HG02970 (cell line): ENCODE measurements at regions not wholly inside any gene's neighbourhood (a gene's known extent, or its start where the extent isn't known, plus 50 kb on each side); places are given as distances from the start of the nearest gene placed in this dataset.

Experiments used
- ATAC-seq: cut with Tn5 transposase; IDR thresholded peaks from one replicate; pipeline ENCODE4 v1.9.1; 2021; ENCODE audit warnings: mild to moderate bottlenecking, moderate library complexity, moderate number of reproducible peaks; ENCODE audit not compliant: unreplicated experiment, low FRiP score

DNA sequence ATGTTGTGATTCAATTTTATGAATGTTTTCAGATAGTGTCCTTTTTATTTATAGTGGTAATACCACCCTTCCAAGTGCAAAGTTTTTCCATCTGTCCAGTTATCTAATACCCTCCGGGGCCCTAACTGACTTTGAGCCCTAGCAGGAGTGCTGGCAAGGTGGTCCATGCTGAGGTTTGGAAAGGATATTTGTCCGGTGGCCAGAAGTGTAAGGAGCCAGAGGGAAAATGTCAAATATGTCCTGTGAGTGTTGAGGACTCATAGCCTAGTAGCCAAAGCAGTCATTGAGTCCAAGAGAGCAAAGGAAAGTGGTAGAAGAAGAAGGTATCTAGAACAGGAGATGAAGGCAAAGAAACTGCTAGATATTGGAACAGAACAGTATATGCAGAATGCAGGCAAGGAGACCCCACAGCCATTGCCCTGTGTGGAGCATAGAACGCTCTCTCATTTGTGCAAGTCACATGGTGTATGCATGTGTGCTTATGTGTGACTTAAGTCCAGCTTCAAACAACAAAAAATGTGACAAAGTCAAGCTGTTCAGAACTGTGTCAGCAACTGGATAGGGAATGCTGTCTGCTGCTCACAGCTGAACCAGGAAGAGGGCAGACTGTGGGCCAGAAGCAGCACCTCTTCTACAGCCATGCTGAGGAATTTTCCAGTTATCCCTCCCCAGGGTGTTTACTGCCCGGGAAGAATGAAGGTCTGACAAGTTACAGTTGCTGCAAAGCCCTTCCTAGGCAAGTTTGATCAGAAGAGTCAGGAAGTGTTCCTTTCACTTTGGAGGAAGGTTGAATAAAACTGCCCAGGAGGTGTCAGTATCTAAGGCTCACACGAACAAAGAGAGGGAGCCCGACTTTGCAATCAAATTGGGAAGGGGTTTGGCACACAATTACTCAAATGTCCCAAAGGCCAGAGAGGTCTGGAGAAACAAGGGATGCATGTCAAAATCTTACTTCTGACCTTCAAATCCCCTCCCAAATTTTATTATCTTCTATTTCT is 463.3 kb upstream of the DMAC1 start:
- ATAC-seq: no peak

DNA sequence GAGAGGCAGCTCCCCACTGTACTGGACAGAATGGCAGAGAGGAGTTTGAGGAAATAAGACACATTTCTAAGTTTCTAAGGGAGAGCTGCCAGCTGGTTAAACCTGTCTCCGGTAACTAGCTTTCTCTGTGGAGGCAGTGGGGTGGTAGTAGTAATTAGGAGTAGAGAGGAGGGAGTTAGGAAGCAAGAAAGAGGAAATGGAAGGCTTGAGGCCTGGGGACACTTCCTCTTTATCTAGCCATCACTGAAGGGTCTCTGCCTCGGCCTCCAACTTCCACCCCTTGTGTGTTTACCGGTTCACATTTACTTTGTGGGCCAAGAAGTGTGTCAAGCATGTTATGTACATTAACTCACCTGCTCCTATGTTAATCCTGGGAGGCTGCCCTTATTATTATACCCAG is 462.2 kb upstream of the DMAC1 start:
- no peak for ATAC-seq

DNA sequence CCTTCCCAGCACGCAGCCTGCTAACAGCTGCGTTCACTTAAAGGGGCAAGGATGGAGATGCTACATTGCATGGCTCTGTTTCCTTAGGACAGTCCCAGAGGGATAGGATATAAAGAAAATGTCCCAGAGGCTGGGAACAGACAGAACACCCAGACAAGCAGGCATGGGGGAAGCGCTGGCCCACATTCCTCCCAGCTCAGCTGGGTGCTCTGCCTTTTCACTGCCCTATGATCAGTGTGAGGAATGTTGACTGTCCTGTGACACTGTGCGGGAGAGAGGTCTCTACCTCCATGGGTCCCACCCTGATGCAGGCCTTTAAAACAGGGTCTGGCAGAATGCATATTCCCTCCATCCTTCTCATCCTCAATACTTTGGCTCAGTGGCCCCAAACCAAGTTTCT is 459.4 kb upstream of the DMAC1 start:
- ATAC-seq: no peak

DNA sequence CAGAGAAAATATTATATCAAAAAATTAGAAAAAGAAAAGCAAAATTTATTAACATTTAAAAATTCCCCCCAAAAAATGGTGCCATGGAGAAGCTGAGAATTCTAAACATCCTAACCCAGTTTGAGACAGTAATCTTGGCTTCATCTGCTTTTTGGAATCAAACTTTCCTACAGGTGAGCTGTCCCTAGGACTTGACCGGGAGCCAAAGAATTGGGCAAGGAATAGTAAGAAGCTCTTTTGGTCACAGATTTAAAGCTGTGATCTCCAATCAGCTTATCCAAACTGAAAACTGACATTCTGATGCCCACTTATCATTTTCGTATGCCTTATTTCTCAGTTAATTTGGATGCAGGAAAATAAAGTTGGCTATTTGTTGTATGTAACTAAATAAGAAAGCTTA is 457.3 kb upstream of the DMAC1 start:
- no peak for ATAC-seq

DNA sequence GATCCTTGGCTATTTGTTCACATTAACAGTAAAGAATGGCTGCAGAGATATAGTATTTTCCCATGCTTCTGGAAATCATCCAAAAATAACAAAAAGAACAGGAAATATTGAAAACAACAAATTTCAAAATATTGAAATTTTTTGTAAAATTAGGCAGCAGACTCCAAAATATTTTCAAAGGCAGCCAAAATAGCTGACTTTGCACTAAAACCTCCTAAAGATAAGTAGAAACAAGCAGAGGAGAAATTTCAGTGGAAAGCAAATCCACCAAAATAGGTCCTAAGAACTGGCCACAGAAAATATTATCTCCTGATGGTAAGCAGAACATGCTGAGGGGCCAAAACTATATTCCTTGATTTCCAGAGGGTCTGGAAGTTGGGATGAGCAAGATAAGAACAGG is 456.3 kb upstream of the DMAC1 start:
- no peak for ATAC-seq

DNA sequence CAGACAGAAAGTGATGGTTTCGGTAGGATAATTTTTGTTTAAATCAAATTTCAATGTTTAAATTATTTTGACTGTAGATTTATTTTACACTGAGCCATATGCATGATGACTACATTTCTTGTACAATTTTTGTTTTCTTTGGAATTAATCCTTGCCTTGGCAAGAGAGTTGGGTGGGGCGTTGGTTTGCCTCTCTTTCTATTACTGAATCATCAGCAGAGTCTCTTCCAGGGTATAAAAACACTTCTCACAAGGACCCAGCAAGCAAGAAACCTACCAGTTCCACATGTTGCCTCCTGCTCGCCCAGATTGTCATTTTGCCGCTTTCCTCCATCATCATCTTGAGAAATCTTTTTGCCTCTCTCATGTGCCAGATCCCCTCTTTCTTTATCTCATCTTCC is 455.0 kb upstream of the DMAC1 start:
- ATAC-seq: no peak

DNA sequence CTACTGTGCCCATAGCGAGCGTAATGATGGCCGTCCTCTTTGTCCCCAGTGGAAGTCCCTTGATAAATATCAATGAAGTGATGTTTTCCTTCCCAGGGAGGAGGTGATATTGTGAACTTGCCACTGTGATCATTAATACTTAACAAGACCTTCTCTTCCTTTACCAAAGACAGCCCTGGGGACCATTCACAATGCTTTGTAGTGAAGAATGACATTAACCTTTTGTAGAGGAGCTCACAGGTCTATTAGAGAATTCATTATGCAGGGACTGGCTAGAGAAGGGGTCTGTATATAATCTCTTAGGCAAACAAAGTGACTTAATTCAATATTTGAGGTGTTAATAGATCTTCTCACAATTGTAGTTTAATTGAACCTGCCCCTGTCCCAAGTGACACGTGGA is 452.9 kb upstream of the DMAC1 start:
- no peak for ATAC-seq

DNA sequence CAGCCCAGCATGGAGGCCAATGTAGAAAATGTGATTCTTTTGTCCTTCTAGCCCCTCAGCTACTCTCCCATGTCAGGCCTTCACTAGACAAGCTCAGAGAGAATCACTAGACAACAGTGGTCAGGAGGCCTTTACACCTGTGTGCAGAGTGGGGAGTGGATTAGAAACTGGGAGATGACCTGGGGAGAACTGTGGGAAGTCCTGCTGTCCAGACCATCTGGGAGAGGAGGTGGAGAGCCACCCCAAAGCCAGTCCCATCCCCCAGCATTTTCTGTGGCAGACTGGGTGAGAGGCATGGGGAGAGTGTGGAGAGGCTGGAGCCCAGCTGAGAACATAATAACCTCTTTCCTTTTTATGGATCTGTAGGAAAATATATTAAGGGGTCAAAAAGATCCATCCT is 452.0 kb upstream of the DMAC1 start:
- no peak for ATAC-seq

DNA sequence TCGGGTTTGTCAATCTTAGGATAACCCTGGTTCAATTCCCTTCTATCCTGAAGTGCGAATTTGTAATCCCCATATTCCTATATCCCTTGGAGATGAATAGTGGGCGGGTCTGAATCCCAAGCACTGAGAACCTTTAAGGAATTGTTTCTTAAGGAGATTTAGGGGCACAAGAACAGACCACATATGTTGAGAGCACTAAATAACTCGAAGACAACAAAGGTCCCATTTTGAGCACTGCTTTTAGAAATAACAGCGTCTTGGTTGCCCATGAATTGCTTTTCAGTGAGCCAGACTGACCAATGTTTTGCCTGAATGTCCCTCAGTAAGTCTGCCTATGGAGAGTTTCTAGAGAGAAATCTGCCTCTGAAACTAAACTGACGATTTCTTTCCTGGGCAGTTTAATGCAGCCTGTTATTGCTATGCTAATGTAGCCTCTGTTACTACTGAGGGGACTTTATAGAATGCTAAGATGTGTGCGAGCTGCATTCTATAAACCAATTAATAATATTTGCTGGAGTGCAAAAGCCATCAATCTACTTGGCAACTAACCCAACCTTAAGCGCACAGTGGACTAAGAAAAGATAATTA is 445.0 kb upstream of the DMAC1 start:
- no peak for ATAC-seq

DNA sequence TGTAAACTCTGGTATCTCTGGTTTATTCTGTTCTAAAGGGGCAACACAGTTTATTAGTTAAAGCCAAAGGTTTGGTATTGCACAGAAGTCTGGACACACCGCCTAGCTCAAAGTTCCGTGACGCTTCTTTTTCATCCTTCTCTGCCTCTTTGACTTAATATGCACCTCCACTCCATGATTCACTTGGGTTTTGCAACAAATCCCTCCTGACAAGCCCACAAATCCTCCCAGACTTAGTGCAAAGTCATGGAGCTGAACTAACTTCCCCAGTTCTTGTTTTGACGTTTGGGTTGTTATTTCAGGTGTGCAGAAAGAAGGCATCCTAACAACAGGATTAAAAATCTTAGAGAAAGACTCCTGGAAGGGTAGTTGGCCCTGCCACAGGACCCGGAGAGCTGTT is 441.6 kb upstream of the DMAC1 start:
- no peak for ATAC-seq

DNA sequence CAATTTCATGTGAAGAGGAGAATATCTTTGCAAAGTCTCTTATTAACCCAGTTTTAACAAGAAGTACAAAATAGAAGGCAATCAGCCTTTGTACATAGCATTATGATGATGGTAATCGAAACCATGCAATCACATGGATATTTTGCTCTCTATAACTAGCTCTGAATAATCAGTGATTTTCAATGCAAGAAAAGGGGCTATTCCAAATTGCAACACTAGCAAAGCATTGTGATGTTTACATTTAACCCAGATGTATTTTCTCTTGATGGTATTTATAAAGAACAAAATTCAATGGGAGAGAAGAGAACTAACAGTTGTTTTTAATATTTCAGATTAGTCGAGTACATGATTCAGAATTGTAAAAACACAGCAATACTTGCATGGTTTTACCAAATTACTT is 437.5 kb upstream of the DMAC1 start:
- no peak for ATAC-seq

DNA sequence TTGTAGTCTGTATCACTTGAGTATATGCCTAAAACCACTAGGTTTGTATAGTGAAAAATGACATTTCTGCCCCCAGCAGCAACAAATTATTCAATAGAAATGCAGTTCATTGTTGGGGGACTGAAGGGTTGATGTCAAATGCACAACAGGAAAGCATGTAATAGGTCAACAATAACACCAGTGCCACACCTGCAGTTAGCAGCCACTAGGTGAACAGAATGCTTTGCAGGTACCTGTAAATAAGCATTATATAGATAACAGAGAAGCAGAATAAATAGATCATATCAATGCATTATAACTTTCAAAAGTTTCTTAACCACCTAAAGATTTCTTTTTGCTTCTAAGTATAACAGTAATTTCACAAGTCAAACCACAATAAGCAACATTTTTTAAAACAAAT is 435.9 kb upstream of the DMAC1 start:
- no peak for ATAC-seq

DNA sequence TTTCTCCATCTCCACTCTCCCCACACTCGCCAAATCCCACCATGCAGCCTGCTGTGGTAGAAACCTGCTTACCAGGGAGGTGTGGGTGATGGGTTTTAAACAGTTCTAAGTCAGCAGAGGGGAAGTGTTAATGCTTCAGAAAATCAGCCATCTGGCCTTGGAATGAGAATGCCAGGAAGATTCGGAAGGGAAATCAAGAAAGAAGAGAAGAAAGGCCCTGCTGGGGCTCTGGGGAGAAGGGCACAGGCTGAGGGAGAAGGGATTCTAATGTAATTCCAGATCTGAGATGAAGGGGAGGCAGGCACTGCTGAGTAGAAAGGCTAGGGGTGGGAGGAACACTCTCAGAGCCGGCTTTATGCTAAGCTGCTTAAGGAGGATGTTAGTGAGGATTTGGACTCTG is 434.7 kb upstream of the DMAC1 start:
- ATAC-seq: no peak

DNA sequence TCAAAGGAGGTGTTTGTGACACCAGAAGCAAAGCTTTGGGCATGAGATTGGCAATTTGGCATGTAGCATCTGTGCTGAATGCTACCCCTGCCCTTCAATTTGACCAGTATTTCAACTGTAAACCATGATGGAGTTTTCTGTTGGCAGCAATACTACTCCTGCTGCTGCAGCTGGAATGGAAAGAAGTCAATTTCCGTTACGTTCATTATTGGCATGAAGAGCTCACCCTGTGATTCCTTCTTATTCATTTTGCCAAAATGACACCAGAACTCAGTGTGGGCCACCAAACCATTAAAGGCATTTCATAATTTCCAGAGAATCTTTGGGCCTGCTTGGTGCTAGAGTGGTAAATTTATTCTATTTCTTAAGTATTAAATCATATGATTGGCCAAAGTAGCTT is 433.1 kb upstream of the DMAC1 start:
- ATAC-seq: no peak

DNA sequence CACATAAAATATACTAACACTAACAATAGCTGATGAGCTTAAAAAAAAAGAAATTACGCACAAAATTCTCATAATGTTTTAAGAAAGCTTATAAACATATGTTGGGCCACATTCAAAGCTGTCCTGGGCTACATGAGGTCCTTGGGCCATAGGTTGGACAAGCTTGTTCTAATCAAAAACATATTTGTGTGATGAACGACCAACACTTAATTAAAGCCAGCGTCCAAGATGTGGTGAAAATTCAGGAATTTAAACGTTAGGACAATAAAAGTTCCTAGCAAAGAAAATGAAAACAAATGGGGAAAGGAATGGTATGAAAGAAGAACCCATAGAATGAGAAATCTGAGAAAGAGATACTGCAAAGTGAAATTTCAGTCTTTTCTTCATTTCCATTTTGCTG is 429.6 kb upstream of the DMAC1 start:
- ATAC-seq: no peak

DNA sequence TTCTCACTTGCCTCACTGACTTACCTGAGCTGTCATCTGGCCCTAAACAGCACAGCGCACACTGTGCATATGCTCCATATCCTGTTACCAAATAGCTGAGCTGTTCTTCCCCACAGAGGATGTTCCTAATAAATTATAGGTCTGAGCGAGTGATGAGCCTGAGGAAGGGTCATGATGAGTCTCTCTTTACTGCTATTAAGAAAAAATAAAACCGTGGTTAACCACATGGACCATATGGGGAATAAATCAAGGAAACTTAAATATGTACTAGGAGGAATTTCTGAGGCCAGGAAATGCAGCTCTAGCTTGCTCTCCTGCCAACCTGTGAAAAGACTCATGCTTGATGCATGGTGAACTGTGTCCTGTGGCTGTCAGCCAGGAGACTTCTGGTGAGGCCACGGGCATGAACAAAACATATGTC is 424.8 kb upstream of the DMAC1 start:
- no peak for ATAC-seq

DNA sequence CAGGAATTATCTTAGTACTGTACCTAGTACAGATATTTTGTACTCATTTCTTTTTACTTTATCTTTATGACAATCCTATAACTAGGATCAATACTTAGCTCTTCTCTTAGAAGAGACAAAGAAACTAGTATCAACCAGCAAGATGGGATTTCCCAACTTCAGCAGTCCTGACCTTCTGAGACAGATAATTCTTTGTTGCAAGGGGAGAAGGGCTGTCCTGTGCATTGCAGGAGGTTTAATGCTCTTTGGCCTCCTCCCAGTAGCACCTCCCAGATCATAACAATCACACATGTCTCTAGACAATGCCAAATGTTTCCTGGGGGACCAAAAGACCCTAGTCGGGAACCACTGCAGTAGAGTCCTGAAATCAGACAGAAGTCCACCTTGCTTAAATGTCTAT is 424.3 kb upstream of the DMAC1 start:
- no peak for ATAC-seq

DNA sequence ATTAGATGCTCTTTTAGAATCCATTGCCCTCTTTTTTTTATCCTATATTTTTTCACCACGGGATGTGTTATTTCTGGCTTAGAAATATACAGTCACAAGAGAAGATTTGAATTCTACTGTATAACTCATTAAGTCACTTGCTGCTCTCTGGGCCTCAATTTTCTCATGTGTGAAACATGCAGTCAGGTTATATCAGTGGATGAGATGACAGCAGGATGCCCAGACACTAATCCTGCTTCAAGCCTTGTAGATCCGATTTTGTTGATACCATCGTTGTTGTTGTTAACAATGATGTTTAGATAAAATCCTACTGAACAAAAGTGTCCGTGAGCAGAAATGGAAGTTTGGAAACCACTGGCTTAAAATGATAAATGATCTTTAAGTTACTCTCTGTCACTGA is 421.9 kb upstream of the DMAC1 start:
- no peak for ATAC-seq

DNA sequence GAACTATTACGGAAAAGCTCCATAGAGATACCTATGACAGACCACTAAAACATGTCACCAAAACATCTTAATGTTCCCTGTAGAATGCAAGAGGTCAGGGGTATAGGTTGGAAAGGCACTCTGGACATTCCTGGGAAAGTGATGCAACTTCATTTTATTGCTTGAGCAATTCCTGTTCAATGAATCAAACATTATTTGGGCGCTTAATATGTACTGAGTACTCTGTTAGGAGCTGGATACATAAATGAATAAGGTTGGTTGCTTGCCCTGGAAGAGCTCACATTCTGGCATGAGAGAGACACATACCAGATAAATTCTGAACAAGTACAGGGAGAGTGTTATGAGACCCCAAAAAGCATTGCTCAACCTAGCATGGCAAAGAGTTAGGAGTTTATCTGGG is 408.9 kb upstream of the DMAC1 start:
- ATAC-seq: no peak

DNA sequence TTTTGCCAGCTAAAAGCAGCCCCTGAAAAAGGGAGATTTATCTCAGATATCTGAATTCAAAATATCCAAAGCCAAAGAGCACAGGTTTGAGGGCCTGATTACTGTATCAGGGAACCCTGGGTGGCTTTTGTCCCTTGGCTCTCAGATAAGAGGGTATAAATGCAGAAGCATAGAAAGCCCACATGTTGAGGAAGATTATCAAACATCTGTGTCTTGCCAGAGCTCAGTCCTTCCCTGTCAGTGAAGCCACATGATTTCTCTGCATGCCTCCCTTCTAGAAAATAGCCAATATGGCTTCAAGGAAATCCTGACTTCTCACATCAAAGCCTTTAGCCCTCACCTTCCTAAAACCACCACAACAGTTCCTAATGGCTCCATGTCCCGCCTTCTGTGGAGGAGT is 408.0 kb upstream of the DMAC1 start:
- ATAC-seq: no peak

DNA sequence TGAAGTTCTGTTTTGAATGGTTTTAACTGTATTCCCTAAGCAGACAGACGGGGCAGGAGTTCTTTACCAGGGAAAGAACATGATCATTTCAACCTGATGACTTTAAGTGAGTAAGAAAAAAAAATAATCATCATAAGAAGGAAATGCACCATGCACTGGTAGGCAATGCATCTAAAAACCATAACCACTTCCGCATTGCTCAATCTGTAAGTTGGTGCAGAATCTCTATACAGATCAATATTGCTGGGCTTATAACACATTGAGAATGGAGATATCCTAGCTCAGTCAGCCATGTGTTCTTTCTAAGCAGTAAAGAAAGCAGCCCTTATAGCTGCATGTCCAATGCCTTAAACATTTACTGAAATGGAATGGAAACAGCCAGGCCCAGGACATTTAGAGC is 407.1 kb upstream of the DMAC1 start:
- ATAC-seq: no peak

DNA sequence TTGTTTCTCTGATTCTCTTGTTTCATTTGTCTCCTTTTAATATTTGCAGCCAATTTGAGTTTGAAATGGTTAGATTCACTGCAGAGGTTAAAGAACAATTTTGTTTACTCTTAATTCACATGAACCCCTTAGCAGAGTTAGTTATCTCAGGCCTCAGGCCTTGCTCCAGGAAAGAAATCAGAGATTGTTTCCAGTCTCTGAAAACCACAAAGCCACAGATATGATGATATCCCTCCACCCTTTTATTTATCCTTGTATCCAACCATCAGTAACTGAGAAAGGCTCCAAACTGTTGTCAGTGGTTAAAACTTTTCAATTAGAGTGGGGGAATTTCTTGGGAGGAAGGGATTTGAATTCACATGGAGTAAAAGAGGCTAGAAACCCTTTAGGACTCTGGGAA is 406.0 kb upstream of the DMAC1 start:
- no peak for ATAC-seq
